Jurkat, Clone E6-1 (cell line): ENCODE measurements at regions not wholly inside any gene's neighbourhood (a gene's known extent, or its start where the extent isn't known, plus 50 kb on each side); places are given as distances from the start of the nearest gene placed in this dataset.
"Not testable (repeated sequence)": the region's sequence is repeated elsewhere in the genome, so short reads cannot be mapped to it uniquely, and the experiment has no call there.

Experiments
- DNase-seq: peaks from one replicate; pipeline ENCODE4 v3.0.0-alpha.2; 2011; ENCODE audit warnings: low read depth, low spot score
- H3K4me3 ChIP-seq: 2 replicates; pipeline ENCODE4 v1.5.1; 2011; ENCODE audit warnings: mild to moderate bottlenecking, low read length, control low read depth, moderate library complexity

DNA sequence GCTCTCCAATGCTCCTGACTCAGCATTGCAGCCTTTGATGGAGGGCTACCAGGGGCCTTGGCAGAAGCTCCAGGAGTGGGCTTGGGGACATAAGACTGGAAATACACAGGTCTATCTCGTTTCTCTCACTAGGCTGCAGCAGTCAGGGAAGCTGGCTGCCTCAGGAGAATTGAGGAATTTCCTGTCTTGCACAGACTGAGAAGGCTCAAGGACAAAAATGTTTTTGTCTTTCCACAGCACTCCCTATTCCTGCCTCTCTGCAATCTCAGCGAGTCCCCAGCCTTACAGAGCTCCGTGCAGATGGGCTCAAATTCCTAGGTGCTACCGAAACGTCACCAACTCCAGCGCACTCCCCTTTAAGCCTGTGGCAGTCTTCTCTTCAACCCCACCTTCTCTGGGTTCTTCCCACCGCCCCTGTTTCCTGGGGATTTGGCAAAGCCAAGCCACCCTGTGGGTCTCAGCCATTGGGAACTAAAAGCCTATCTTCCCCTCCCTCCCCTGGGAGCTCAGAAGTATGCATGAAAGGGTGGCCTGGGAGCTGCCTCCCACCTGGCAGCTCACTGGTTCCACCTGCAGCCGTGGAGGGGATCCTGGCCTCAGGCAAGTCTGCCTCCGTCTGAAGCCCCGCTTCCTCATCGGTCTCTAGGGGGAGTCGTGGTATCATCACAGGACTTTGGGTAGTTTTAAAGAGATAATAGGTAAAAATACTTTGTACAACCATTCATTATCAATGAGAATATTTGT, 322.6 kb upstream of the FRG2C start:
- no peak overlapping the region for H3K4me3 ChIP-seq
- no peak for DNase-seq

DNA sequence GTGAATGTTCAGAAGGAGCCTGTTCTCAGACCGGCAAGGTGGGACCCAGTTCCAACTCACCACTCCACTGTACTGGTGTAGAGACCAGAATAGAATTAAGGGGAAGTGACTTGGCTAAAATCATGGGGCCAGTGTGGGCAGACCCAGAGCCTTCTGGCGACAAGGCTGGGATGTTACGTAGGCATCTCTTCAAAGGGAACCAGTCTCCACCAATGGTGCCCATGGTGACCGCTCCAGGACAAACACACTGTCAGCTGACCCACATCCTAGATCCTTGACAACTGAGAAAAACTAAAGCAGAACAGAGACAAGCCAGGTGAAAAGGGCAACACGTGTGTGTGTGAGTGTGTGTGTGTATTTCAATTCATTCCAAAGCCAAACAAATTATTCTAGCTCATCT, 321.7 kb upstream of the FRG2C start:
- no peak overlapping the region for H3K4me3 ChIP-seq
- DNase-seq: no peak

DNA sequence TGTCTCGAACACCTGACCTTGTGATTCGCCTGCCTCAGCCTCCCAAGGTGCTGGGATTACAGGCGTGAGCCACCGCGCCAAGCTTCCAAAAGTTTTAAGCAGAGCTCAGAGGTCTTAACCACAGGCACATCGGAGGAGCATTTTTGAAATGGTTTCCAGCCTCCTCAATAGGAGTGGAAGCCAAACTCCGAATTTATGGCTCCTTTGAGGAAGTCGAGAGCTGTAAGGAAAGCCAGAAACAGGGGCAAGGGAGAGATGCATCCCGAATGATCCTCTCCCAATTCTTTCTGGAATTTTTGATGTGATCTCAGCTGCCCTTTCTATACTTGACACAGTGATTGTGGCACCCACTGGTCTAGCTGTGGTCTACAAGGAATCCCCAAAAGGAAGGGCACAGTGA, 313.6 kb upstream of the FRG2C start:
- not testable (repeated sequence) for H3K4me3 ChIP-seq, DNase-seq

DNA sequence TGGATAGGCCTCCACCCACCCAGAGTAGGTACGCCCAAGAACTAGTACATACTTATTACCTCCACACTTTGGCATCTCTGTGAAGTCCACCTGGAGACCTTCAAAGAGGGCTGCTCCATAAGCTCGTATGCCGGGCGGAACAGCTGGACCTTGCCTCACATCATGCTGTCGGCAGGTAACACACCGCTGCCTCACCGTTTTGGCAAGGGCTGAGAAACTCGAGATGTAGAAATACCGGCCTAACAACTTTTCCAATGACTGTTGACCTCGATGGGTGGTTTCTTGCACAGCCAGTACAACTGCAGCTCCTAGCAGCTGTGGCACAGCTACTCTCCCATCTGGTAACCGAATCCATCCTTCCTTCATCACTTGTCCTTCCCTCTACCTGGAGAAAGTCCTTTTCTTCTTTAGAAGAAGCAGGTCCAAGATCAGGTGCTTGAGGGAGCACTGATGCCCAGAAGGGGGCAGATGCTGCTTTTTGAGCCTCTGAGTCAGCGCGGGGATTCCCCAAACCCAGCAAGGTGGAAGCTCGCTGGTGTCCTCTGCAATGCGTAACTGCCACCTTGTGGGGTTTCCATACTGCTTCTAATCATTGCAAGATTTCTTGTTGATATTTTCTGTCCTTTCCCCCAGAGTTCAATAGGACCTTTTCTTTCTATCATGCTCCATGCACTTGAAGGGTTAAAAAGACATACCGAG, 301.9 kb upstream of the FRG2C start:
- DNase-seq: peak; percentile 1

DNA sequence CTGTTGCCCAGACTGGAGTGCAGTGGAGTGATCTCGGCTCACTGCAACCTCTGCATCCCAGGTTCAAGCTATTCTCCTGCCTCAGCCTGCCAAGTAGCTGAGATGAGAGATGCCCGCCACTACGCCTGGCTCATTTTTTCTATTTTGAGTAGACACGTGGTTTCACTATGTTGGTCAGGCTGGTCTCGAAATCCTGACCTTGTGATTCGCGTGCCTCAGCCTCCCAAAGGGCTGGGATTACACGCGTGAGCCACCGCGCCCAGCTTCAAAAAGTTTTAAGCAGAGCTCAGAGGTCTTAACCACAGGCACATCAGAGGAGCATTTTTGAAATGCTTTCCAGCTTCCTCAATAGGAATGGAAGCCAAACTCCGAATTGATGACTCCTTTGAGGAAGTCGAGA, 291.2 kb upstream of the FRG2C start:
- not testable (repeated sequence) for H3K4me3 ChIP-seq, DNase-seq

More for the DNA sequence above, 301.9 kb upstream of the FRG2C start:
- not testable (repeated sequence) for H3K4me3 ChIP-seq

DNA sequence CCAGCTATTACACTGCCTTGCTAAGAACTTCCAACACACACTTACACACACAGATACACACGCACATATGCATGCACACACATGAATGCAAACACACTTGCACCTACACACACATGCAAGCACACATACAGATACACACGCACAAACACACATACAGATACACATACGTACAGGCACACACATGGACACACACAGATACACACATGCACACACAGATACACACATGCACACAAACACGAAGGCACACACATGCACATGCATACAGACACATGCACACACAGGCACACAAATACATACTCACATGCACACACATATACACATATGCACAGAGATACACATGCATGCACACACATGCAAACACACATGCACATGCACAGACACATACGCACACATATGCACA, 284.3 kb upstream of the FRG2C start:
- not testable (repeated sequence) for H3K4me3 ChIP-seq, DNase-seq

DNA sequence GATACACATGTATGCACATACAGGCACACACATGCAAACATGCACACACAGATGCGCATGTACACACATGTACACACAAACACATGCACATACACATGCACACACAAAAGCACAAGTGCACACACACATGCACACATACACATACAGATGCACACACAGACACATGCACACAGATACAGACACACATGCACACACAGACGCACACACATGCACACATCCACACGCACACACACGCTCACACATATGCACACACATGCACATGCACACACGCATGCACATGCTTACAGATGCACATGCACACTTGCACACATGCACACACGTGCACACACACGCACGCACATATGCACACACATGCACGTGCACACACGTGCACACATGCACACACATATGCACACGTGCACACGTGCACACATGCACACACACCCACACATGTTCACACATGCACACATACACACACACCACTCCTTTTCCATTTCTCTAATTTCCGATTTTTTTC, 283.8 kb upstream of the FRG2C start:
- DNase-seq: no peak

DNA sequence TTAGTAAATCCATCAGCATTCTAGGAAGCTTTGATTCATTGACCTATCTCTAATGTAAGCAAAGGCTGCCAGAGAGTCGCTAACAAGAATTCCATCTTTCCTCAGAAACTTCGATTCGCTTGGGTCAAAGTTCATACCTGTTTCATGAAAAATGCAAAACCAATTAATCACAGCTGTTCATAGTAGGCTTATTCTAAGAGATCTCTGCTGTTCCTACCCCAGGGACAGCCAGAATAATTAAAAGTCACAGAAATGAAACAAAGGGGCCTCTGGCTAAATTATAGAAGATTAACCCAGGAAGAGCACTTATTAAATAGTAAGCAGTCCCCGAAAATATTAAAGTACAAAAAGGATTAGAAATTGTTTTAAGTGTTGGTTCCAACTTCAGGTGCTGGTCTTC, 280.1 kb upstream of the FRG2C start:
- DNase-seq, H3K4me3 ChIP-seq: not testable (repeated sequence)

More for the DNA sequence above, 283.8 kb upstream of the FRG2C start:
- no peak overlapping the region for H3K4me3 ChIP-seq

DNA sequence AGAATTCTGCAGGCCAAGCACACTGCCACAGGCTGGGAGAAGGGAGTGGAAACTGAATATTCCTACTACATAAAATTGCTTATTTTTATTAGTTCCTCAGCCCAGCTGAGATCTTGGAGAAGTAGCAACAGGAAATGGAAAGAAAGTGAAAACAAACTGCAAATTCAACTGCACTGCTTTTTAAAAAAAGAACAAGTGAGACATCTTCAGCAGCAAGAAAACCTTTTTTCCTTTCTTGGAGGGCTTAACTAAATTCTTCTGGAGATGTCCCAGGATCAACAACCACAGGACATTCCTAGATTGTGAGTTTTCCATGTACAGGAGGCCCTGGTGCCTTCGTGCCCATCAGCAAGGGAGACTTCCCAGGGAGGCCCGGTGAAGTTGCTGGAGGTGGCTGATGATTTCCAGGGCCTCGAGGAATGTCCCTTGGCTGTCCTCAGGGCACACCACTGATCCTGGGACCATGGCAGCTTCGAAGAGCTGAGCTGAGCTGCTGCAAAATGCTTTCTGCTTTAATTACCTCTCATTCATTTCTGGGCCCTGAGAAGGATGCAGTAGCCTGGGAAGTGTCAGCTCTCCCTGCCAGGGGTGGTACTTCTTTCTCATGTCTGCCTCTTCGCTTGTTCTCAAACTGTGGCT, 275.5 kb upstream of the FRG2C start:
- DNase-seq, H3K4me3 ChIP-seq: not testable (repeated sequence)

DNA sequence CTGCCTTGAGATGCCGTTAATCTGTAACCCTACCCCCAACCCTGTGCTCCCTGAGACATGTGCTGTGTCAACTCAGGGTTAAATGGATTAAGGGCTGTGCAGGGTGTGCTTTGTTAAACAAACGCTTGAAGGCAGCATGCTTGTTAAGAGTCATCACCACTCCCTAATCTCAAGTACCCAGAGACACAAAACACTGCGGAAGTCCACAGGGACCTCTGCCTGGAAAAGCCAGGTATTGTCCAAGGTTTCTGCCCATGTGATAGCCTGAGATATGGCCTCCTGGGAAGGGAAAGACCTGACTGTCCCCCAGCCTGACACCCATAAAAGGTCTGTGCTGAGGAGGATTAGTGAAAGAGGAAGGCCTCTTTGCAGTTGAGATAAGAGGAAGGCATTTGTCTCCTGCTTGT, 270.8 kb upstream of the FRG2C start:
- DNase-seq, H3K4me3 ChIP-seq: not testable (repeated sequence)

DNA sequence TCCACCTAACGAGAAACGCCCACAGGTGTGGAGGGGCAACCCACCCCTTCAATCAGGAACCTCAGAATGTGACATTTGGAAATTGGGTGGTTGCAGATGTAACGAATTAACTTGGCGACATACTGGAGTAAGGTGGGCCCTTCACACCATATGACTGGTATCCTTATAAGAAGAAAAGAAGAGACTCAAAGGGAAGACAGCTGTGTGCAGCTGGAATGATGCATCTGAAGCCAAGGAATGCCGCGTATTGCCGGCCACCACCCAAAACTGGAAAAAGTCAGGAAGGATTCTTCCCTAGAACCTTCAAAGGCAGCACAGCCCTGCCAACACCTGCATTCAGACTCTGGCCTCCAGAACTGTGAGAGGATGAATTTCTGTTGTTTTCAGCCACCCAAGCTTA, 270.0 kb upstream of the FRG2C start:
- not testable (repeated sequence) for H3K4me3 ChIP-seq, DNase-seq

DNA sequence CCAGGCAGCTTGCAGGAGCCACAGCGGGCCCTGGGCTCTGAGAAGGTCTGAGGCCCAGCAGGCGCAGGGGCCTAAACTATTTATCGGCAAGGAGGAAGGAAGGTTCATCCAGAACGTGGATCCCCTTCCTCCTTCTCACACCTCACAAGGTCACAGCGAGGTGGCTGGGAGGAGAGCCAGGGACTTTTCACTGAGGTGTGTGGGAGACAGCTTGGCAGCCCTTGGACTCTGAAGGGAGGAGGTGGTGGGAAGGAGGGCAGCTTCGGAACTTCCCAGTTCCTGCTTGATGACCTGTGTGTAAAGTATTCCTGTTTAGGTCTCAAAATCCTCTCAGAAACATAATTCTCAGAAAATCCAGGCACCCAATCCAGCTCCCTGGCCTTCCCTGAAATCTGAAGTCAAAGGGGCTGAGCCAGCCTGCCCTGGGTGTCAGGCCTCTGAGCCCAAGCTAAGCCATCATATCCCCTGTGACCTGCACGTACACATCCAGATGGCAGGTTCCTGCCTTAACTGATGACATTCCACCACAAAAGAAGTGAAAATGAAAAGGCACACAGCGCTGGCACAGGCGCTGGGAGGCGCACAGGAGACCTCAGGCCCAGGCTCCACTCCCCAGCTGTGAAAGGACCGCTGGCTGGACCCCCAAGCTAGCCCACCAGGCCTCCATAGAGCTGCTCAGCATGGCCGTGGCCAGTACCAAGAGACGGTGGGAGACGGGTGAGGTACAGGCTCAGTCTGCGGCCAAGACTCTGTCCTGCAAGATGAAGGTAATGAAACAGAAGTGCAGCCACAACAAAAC, 269.4 kb upstream of the FRG2C start:
- not testable (repeated sequence) for DNase-seq, H3K4me3 ChIP-seq

DNA sequence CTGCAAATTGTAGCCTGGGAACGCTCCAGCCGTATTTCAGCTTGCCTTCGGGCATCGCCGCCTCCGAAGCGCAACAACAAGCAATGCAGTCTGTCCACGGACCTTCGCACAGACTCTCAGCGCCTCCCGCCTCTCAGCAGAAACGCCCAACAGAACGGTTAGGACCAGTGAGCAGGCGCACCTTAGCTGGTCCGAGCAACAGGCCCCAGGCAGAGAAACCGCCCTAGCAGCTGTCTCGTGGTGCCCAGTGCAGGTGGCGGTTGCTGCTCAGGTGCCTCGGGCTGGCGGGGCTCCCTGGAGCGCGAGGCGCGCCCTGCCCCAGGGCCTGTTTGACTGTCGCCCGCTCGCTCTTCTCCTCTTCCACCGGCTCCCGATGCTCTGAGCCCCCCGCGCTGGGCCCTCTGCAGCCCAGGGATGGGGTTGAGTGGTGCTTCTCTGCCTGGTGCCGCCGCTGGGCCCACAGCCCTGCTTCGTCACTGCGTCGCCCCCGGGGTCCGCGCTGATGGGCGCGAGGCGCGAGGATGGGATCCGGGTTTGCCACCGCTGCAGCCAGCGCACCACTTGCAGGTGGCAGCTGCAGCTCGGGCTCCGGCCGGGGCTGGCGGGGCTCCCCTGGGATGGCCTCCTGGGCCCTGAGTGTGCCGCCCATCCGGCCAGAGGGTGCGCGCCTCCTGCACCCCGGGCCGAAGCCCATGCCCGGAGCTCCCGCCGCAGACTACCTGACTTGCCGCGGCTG, 268.4 kb upstream of the FRG2C start:
- no peak overlapping the region for H3K4me3 ChIP-seq
- DNase-seq: no peak

DNA sequence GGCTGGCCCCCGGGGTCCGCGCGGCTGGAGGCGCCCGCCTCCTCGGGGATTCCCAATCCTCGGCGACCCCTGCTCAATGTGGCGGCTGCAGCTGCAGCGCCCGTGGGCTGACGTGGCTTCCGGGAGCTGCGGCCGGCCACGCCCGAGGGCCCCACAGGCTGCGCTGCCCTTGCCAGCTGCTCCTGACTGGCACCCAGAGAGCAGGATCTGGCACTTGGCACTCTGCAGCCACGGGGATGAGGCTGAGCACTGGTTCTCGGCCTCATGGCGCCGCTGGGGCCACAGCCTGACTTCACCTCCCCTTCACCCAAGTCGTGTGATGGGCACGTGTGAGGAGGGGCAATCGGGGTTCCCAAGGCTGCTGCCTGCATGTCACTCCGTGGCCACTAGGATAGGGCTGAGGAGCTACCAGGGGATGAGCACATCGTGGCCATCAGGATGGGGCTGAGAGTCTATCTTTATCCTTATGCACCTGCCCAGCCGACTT, 267.8 kb upstream of the FRG2C start:
- no peak overlapping the region for H3K4me3 ChIP-seq
- DNase-seq: no peak

DNA sequence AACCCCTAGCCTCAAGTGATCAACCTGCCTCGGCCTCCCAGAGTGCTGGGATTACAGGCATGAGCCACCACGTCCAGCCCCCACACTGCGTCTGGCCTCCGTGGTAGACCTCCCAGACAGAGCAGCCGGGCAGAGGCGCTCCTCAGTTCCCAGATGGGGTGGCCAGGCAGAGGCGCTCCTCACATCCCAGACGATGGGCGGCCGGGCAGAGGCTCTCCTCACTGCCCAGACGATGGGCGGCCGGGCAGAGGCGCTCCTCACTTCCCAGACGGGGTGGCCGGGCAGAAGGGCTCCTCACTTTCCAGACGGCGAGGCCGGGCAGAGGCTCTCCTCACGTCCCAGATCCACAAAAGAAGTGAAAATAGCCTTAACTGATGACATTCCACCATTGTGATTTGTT, 266.6 kb upstream of the FRG2C start:
- not testable (repeated sequence) for H3K4me3 ChIP-seq, DNase-seq

DNA sequence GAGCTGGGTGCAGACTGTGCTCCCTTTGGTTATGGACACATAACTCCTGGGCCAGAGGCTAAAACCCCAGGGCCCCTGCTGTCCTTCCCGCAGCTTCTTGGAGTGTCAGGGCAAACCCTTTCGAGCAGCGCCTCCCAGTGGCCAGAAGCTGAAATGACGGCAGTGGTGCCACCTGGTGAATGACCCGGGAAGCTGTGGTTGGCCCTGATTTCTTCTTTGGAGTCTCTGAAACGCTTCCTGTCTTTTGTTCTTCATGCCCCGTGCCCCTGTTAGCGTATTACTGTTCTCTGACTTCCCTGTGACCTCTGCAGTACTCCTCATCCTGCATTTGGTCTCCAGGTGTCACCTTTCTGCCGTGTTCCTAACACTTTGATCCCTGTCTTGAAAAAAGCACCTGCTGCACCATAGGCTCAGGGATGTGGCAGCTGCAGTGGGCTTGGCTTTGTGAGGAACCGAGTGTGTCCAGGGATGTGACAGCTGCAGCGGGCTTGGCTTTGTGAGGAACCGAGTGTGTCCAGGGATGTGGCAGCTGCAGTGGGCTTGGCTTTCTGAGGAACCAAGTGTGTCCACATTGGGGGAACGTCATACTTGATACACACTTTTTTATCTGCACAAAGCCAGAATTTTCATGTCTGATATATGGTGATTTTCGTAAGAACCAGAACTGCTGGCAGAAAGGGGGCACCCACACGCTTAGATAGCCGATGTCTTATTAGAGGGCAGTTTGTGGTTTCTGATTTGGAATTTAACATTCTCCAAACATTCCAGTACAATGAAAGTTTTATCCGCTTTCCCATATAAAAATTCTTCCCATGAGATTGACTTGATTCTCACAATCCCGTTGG, 241.8 kb upstream of the FRG2C start:
- peak; percentile 52 for DNase-seq
- H3K4me3 ChIP-seq: not testable (repeated sequence)

DNA sequence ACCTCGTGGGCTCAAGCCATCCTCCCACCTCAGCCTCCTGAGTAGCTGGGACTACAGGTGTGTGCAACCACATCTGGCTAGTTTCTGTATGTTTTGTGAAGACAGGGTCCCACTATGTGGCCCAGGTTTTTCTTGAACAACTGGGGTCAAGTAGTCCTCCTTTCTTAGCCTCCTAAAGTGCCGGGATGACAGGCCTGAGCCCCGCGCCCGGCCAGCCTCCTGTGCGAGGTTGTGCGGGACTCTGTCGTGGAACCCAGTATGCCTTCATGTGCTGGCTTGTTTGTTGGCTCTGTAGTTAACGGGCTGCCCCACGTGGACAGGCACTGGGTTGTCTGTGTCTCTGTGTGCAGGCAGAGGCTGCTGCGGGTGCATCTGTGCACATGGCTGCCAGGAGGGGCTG, 238.7 kb upstream of the FRG2C start:
- H3K4me3 ChIP-seq, DNase-seq: not testable (repeated sequence)

DNA sequence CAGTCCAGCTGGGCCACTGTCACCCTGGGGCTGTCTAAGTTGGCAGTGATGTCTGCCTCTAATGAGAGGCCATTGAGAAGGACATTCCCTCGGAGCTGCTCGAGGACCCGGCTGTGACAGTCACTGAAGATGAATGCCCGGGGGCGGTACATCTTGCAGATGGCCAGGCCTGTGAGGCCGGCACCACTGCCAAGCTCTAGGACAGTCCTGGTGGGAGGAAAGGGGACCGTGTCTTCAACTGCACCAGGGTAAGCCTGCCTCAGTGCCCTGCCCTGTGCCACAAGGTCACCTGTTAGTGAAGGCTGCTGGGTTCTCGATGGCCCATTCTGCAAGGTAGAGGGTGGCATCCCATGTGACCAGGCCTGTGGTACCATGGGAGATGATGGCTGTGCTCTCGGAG, 236.6 kb upstream of the FRG2C start:
- not testable (repeated sequence) for H3K4me3 ChIP-seq, DNase-seq
